ENCODE measurements at regions not wholly inside any gene's neighbourhood (a gene's known extent, or its start where the extent isn't known, plus 50 kb on each side); places are given as distances from the start of the nearest gene placed in this dataset.

GRCh38 chr2:181252262-181253148 is 204.7 kb upstream of the ITGA4 start:
- no peak for DNase-seq (ENCODE audit: insufficient read length)
- FAIRE-seq, result peak; percentile 53
- TF ChIP-seq POLR2AphosphoS5 (IDR thresholded peaks at IDR 0.05; ENCODE audit: low read depth, low read length) (no peak), TAF1 (IDR thresholded peaks at IDR 0.05; ENCODE audit: borderline replicate concordance, low read depth, low read length) (no peak), POLR2A (IDR thresholded peaks at IDR 0.05; ENCODE audit: low read depth, low read length) (no peak)

GRCh38 chr2:181253438-181253837 is 203.7 kb upstream of the ITGA4 start:
- TF ChIP-seq POLR2A (IDR thresholded peaks at IDR 0.05; ENCODE audit: low read depth, low read length) (no peak), TAF1 (IDR thresholded peaks at IDR 0.05; ENCODE audit: borderline replicate concordance, low read depth, low read length) (no peak), POLR2AphosphoS5 (IDR thresholded peaks at IDR 0.05; ENCODE audit: low read depth, low read length) (no peak)
- DNase-seq (ENCODE audit: insufficient read length), result no peak
- FAIRE-seq, result no peak

GRCh38 chr2:181255651-181256050 is 201.5 kb upstream of the ITGA4 start:
- no peak for TF ChIP-seq TAF1 (IDR thresholded peaks at IDR 0.05; ENCODE audit: borderline replicate concordance, low read depth, low read length)
- no peak for TF ChIP-seq POLR2A (IDR thresholded peaks at IDR 0.05; ENCODE audit: low read depth, low read length)
- no peak for TF ChIP-seq POLR2AphosphoS5 (IDR thresholded peaks at IDR 0.05; ENCODE audit: low read depth, low read length)
- FAIRE-seq, result no peak
- no peak for DNase-seq (ENCODE audit: insufficient read length)

- TF ChIP-seq POLR2AphosphoS5 (IDR thresholded peaks at IDR 0.05; ENCODE audit: low read depth, low read length), result no peak
- no peak for TF ChIP-seq POLR2A (IDR thresholded peaks at IDR 0.05; ENCODE audit: low read depth, low read length)
- no peak for TF ChIP-seq TAF1 (IDR thresholded peaks at IDR 0.05; ENCODE audit: borderline replicate concordance, low read depth, low read length)
- no peak for FAIRE-seq
Observed at GRCh38 chr2:181258720-181259119, 198.5 kb upstream of the ITGA4 start.

GRCh38 chr2:181262782-181263181 is 194.4 kb upstream of the ITGA4 start:
- DNase-seq (ENCODE audit: insufficient read length) (no peak), FAIRE-seq (peak; percentile 24)
- TF ChIP-seq TAF1 (IDR thresholded peaks at IDR 0.05; ENCODE audit: borderline replicate concordance, low read depth, low read length) (no peak), POLR2AphosphoS5 (IDR thresholded peaks at IDR 0.05; ENCODE audit: low read depth, low read length) (no peak), POLR2A (IDR thresholded peaks at IDR 0.05; ENCODE audit: low read depth, low read length) (no peak)

More at GRCh38 chr2:181258720-181259119, 198.5 kb upstream of the ITGA4 start:
- DNase-seq (ENCODE audit: insufficient read length), result no peak

GRCh38 chr2:181264001-181264400 is 193.2 kb upstream of the ITGA4 start:
- no peak for FAIRE-seq
- DNase-seq (ENCODE audit: insufficient read length), result no peak
- TF ChIP-seq TAF1 (IDR thresholded peaks at IDR 0.05; ENCODE audit: borderline replicate concordance, low read depth, low read length), result no peak
- TF ChIP-seq POLR2A (IDR thresholded peaks at IDR 0.05; ENCODE audit: low read depth, low read length), result no peak
- no peak for TF ChIP-seq POLR2AphosphoS5 (IDR thresholded peaks at IDR 0.05; ENCODE audit: low read depth, low read length)

GRCh38 chr2:181264441-181264840 is 192.7 kb upstream of the ITGA4 start:
- TF ChIP-seq POLR2AphosphoS5 (IDR thresholded peaks at IDR 0.05; ENCODE audit: low read depth, low read length), result no peak
- FAIRE-seq (no peak), DNase-seq (ENCODE audit: insufficient read length) (no peak)

- TF ChIP-seq TAF1 (IDR thresholded peaks at IDR 0.05; ENCODE audit: borderline replicate concordance, low read depth, low read length) (no peak), POLR2A (IDR thresholded peaks at IDR 0.05; ENCODE audit: low read depth, low read length) (no peak), POLR2AphosphoS5 (IDR thresholded peaks at IDR 0.05; ENCODE audit: low read depth, low read length) (no peak)
- no peak for FAIRE-seq
- no peak for DNase-seq (ENCODE audit: insufficient read length)
Observed at GRCh38 chr2:181266614-181267013, 190.6 kb upstream of the ITGA4 start.

- FAIRE-seq, result no peak
- TF ChIP-seq POLR2A (IDR thresholded peaks at IDR 0.05; ENCODE audit: low read depth, low read length) (no peak), TAF1 (IDR thresholded peaks at IDR 0.05; ENCODE audit: borderline replicate concordance, low read depth, low read length) (no peak), POLR2AphosphoS5 (IDR thresholded peaks at IDR 0.05; ENCODE audit: low read depth, low read length) (no peak)
Observed at GRCh38 chr2:181268174-181268867, 188.9 kb upstream of the ITGA4 start.

GRCh38 chr2:181273986-181274385 is 183.2 kb upstream of the ITGA4 start:
- DNase-seq (ENCODE audit: insufficient read length) (no peak), FAIRE-seq (no peak)
- TF ChIP-seq POLR2AphosphoS5 (IDR thresholded peaks at IDR 0.05; ENCODE audit: low read depth, low read length) (no peak), POLR2A (IDR thresholded peaks at IDR 0.05; ENCODE audit: low read depth, low read length) (no peak), TAF1 (IDR thresholded peaks at IDR 0.05; ENCODE audit: borderline replicate concordance, low read depth, low read length) (no peak)

More at GRCh38 chr2:181268174-181268867, 188.9 kb upstream of the ITGA4 start:
- no peak for DNase-seq (ENCODE audit: insufficient read length)

GRCh38 chr2:181275643-181276070 is 181.5 kb upstream of the ITGA4 start:
- FAIRE-seq, result peak; percentile 66
- no peak for DNase-seq (ENCODE audit: insufficient read length)
- TF ChIP-seq POLR2AphosphoS5 (IDR thresholded peaks at IDR 0.05; ENCODE audit: low read depth, low read length), result no peak
- TF ChIP-seq TAF1 (IDR thresholded peaks at IDR 0.05; ENCODE audit: borderline replicate concordance, low read depth, low read length), result no peak
- no peak for TF ChIP-seq POLR2A (IDR thresholded peaks at IDR 0.05; ENCODE audit: low read depth, low read length)

Data from GM12892 (cell line).